GM12865 (cell line): ENCODE measurements at regions not wholly inside any gene's neighbourhood (a gene's known extent, or its start where the extent isn't known, plus 50 kb on each side); places are given as distances from the start of the nearest gene placed in this dataset.

Source experiments
- DNase-seq: peaks from one replicate; pipeline ENCODE4 v3.0.0; 2010; ENCODE audit warnings: low read depth
- H3K4me3 ChIP-seq: 2 replicates; pipeline ENCODE4 v1.5.1; 2011; ENCODE audit warnings: mild to moderate bottlenecking, low read depth, low read length, control low read depth
- CTCF ChIP-seq: IDR thresholded peaks from 2 replicates; pipeline ENCODE4 v1.5.1; 2011; ENCODE audit warnings: low read length, control low read depth, low read depth, inconsistent platforms; ENCODE audit not compliant: insufficient read depth; ENCODE audit errors: missing control alignments

GRCh38 chr6:126531840-126532239 lies 191.9 kb downstream of the CENPW start:
- DNase-seq = peak; percentile 24
- no peak for TF ChIP-seq CTCF
- H3K4me3 ChIP-seq = no peak overlapping the region

GRCh38 chr6:126534401-126534800 lies 194.5 kb downstream of the CENPW start:
- no peak for TF ChIP-seq CTCF
- no peak overlapping the region for H3K4me3 ChIP-seq
- no peak for DNase-seq

DNA sequence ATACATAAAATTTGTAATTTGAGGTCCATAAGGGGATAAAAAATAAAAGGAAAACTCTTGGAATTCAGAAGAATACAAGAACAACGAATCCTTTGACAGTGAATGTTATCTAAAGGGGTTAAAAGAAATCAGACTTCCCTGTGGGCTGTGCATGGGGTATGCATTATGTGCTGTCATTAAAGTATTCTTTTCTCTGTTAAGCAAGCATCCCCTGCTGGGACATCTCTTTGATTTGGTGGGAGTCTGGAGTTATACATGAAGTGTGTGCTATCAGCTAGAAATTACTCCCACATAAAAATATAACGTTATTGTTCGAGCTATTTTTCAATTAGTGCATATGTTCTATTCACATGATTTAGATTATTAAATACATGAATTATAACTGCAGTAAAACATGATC lies 195.2 kb downstream of the CENPW start:
- no peak overlapping the region for H3K4me3 ChIP-seq
- DNase-seq = no peak
- TF ChIP-seq CTCF = no peak

- no peak for TF ChIP-seq CTCF
- H3K4me3 ChIP-seq = no peak overlapping the region
- no peak for DNase-seq
Observed at GRCh38 chr6:126535595-126535994, 195.7 kb downstream of the CENPW start.

DNA sequence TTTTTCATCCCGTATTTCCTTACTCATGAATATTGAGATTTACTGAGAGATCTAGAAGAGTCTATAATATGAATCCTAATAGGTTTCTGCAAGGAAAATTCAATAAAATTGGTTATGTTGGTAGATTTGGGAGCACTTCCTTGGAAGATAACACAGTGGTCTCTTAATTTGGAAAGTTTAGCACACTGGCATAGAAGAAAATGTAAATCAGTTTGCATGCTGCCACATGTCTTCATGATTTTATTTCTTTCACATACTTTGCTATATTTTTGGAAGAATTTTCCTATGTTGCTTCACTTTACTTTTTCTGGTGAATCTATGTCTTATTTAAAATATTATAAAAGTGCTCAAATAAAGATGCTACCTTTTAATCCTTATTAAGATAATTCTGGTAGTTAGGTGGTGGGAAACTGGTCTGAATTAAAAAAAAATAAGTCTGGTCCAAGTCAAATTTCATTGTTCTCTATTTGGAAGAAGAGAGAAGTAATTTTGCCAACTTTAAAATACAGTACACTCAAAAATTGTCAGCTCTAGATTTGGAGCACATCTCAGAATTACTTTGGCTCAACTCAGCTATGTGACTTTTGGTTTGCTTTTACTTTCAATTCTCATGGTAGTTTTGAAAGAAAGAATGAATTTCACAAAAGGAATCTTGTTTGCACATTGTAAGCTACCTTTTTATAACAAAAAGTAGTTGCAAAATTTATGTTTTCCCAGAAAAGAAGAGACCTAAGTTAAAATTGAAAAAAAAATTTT lies 197.3 kb downstream of the CENPW start:
- no peak for TF ChIP-seq CTCF
- peak; percentile 7 for DNase-seq
- no peak overlapping the region for H3K4me3 ChIP-seq

- TF ChIP-seq CTCF = no peak
- DNase-seq = no peak
- H3K4me3 ChIP-seq = no peak overlapping the region
Observed at GRCh38 chr6:126539022-126539421, 199.1 kb downstream of the CENPW start.

DNA sequence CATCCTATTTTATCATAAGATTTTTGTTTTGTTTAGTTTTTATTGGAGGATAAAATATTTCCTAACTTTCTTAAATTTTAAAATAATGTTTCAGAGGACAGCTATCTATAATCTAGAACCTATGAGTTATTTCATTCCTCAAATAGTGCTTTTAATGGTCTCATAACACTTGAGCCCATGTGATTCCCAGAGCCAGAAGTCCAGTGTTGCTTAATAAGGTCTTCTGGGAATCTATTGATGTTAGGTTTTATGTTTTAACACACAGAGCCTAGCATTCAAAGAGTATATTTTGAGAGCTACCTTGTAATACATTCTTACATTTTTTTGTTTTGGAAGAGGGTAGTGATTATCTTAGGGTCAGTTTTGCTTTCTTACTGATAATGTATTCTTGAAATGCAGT lies 200.2 kb downstream of the CENPW start:
- TF ChIP-seq CTCF = no peak
- no peak overlapping the region for H3K4me3 ChIP-seq
- no peak for DNase-seq
